ENCODE measurements at regions not wholly inside any gene's neighbourhood (a gene's known extent, or its start where the extent isn't known, plus 50 kb on each side); places are given as distances from the start of the nearest gene placed in this dataset.

GRCh38 chr15:93985925-93986324 is 245.4 kb upstream of the MCTP2 start:
- no peak overlapping the region for H3K27ac ChIP-seq (ENCODE audit: low read depth, low read length)
- ChIA-PET CTCF (interaction anchor here (1.2 to 3.3 kb wide), 2 partner anchors 11 to 134 kb away, joined by 5 to 19 read pairs; no protein-coding TSS in a partner anchor), POLR2A (no interaction called here)
- no peak overlapping the region for H3K4me3 ChIP-seq (ENCODE audit: low read depth, low read length)
- H3K9me3 ChIP-seq (ENCODE audit: control insufficient read depth, insufficient read depth, low read length): no peaks in the 10 kb centered on the region
- DNase-seq (ENCODE audit: low read depth, low spot score): no peak
- TF ChIP-seq, protein P1, sequence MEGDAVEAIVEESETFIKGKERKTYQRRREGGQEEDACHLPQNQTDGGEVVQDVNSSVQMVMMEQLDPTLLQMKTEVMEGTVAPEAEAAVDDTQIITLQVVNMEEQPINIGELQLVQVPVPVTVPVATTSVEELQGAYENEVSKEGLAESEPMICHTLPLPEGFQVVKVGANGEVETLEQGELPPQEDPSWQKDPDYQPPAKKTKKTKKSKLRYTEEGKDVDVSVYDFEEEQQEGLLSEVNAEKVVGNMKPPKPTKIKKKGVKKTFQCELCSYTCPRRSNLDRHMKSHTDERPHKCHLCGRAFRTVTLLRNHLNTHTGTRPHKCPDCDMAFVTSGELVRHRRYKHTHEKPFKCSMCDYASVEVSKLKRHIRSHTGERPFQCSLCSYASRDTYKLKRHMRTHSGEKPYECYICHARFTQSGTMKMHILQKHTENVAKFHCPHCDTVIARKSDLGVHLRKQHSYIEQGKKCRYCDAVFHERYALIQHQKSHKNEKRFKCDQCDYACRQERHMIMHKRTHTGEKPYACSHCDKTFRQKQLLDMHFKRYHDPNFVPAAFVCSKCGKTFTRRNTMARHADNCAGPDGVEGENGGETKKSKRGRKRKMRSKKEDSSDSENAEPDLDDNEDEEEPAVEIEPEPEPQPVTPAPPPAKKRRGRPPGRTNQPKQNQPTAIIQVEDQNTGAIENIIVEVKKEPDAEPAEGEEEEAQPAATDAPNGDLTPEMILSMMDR (IDR thresholded peaks at IDR 0.05; ENCODE audit: low read depth, low read length): no peak
- peaks cover 2% of the 10 kb centered on the region for H3K27me3 ChIP-seq (ENCODE audit: control insufficient read depth, insufficient read depth, low read length)

DNA sequence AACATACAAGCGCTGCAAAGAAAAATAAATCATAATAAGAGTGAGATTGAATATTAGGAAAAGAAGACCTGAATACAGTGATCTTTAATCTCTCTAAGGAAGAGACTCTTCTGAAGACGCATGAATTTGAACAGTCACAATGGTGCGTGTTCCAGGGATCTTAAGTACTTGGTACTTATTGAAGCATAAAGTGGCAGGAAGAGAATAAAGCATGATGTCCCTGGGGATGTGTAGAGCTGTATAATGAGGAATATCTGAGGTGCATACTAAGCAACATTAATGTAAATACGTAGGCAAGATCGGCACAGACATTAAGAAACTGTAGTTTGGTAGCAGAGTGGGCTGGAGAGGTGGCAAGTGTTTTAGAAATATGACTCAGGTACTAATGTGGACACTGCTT is 246.2 kb upstream of the MCTP2 start:
- ChIA-PET CTCF (interaction anchor here (1.2 to 3.3 kb wide), 2 partner anchors 11 to 135 kb away, joined by 5 to 19 read pairs; no protein-coding TSS in a partner anchor), POLR2A (no interaction called here)
- no peak overlapping the region for H3K4me3 ChIP-seq (ENCODE audit: low read depth, low read length)
- H3K27me3 ChIP-seq (ENCODE audit: control insufficient read depth, insufficient read depth, low read length): peaks cover 2% of the 10 kb centered on the region
- no peak for DNase-seq (ENCODE audit: low read depth, low spot score)
- H3K27ac ChIP-seq (ENCODE audit: low read depth, low read length): no peak overlapping the region
- TF ChIP-seq, protein P1 (IDR thresholded peaks at IDR 0.05; ENCODE audit: low read depth, low read length): no peak
- no peaks in the 10 kb centered on the region for H3K9me3 ChIP-seq (ENCODE audit: control insufficient read depth, insufficient read depth, low read length)

GRCh38 chr15:93983526-93983925 is 247.8 kb upstream of the MCTP2 start:
- ChIA-PET CTCF (interaction anchor here (0.9 to 3.3 kb wide), 2 partner anchors 13 to 136 kb away, joined by 3 to 19 read pairs; no protein-coding TSS in a partner anchor), POLR2A (no interaction called here)
- TF ChIP-seq, protein P1 (IDR thresholded peaks at IDR 0.05; ENCODE audit: low read depth, low read length): no peak

DNA sequence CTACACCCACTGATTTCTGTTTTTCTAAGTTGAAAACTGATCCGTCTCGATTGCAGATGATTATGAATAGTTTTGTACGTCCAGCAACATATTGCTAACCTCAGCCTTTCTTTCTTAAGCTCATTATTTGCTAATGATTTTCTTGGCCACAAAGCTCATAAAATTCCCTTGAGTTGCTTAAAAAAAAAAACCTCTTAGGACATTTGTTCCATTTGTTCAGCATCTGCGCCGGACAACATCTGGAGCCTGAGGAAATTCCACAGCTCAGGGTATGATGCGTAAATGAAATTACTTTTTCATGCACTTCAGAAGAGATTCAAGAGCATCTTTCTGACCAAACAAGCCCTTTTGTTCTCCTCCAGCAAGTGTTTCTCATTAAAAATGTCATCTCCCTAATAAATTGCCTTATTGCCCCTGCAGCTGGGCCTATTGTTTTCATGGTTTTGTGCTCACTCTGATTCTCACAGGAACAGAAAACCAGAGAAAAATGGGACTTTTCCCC is 249.1 kb upstream of the MCTP2 start:
- H3K4me3 ChIP-seq (ENCODE audit: low read depth, low read length): no peak overlapping the region
- peaks cover 2% of the 10 kb centered on the region for H3K27me3 ChIP-seq (ENCODE audit: control insufficient read depth, insufficient read depth, low read length)
- POLR2A ChIA-PET: no interaction called here
- no peaks in the 10 kb centered on the region for H3K9me3 ChIP-seq (ENCODE audit: control insufficient read depth, insufficient read depth, low read length)
- no peak overlapping the region for H3K27ac ChIP-seq (ENCODE audit: low read depth, low read length)
- no peak for DNase-seq (ENCODE audit: low read depth, low spot score)
- TF ChIP-seq, protein P1 (IDR thresholded peaks at IDR 0.05; ENCODE audit: low read depth, low read length): no peak
- CTCF ChIA-PET: interaction anchor here (1.0 to 4.9 kb wide), 3 partner anchors 15 to 894 kb away, joined by 3 to 44 read pairs (median 3); no protein-coding TSS in a partner anchor

More at GRCh38 chr15:93983526-93983925, 247.8 kb upstream of the MCTP2 start:
- DNase-seq (ENCODE audit: low read depth, low spot score): no peak
- H3K9me3 ChIP-seq (ENCODE audit: control insufficient read depth, insufficient read depth, low read length): no peaks in the 10 kb centered on the region
- H3K27ac ChIP-seq (ENCODE audit: low read depth, low read length): no peak overlapping the region
- peaks cover 2% of the 10 kb centered on the region for H3K27me3 ChIP-seq (ENCODE audit: control insufficient read depth, insufficient read depth, low read length)
- no peak overlapping the region for H3K4me3 ChIP-seq (ENCODE audit: low read depth, low read length)

DNA sequence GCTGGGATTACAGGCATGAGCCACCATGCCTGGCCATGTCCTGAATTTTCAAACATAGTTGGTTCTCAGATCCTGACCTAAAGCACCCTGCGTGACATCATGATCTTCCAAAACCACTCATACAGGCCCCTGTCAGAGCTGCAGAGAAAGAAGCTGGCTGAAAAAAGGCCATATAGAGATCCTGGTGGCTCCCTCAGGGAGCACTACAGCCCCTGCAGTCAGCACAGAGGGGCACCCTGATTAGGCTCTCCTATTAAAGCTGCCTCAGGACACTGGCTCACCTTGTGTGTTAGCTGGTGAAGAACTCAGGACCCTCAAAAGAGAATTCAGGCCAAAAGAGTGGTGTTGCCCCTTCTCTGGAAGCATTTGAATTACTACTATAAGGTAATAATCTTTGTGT is 249.7 kb upstream of the MCTP2 start:
- Histone ChIP-seq H3K27ac (ENCODE audit: low read depth, low read length) (no peak overlapping the region), H3K27me3 (ENCODE audit: control insufficient read depth, insufficient read depth, low read length) (peaks cover 6% of the 10 kb centered on the region), H3K4me3 (ENCODE audit: low read depth, low read length) (no peak overlapping the region), H3K9me3 (ENCODE audit: control insufficient read depth, insufficient read depth, low read length) (no peaks in the 10 kb centered on the region)
- no peak for DNase-seq (ENCODE audit: low read depth, low spot score)
- POLR2A ChIA-PET: no interaction called here
- TF ChIP-seq, protein P1 (IDR thresholded peaks at IDR 0.05; ENCODE audit: low read depth, low read length): no peak
- CTCF ChIA-PET: interaction anchor here (0.7 to 4.9 kb wide), 4 partner anchors 15 to 894 kb away, joined by 3 to 44 read pairs (median 3); no protein-coding TSS in a partner anchor

All from AG04450 (cell line).